ENCODE measurements at regions not wholly inside any gene's neighbourhood (a gene's known extent, or its start where the extent isn't known, plus 50 kb on each side); places are given as distances from the start of the nearest gene placed in this dataset.

GRCh38 chr1:30037251-30038118, 685.9 kb downstream of the MATN1 start:
- no peaks in the 10 kb centered on the region for H4K20me1 ChIP-seq (ENCODE audit: control insufficient read depth, insufficient read depth)
- no peaks in the 10 kb centered on the region; the same call in 2 of the 3 replicates for H3K9me3 ChIP-seq (replicated peaks; ENCODE audit: control insufficient read depth, insufficient read depth, low read length)
- no peaks in the 10 kb centered on the region; a peak in 1 of 4 replicates for H3K27me3 ChIP-seq (replicated peaks in 1 of 2; ENCODE audit: control insufficient read depth in 2 of 2, insufficient read depth in 2 of 2, low read length in 1 of 2)
- no peaks in the 10 kb centered on the region for H3K79me2 ChIP-seq (ENCODE audit: control insufficient read depth, insufficient read depth, low read length)
- H3K27ac ChIP-seq (ENCODE audit: control insufficient read depth, insufficient read depth): no peak overlapping the region
- ATAC-seq (no peak), FAIRE-seq (no peak), DNase-seq (ENCODE audit: low read depth, low spot score) (no peak)
- SMC1A ChIA-PET (ENCODE audit: uncharacterized antibody, unreplicated experiment): no interaction called here
- no peak overlapping the region for H3K4me2 ChIP-seq (ENCODE audit: control insufficient read depth, insufficient read depth)
- BruUV-seq (replicated peaks): no TSS peak
- RAD21 ChIA-PET (ENCODE audit: unreplicated experiment): no interaction called here
- H2AFZ ChIP-seq (ENCODE audit: control insufficient read depth, low read depth, low read length): no peak overlapping the region
- in situ Hi-C loops (cut with MboI): no loop called here
- no peak overlapping the region for H3K4me3 ChIP-seq
- TF ChIP-seq FOXM1 (IDR thresholded peaks at IDR 0.05; ENCODE audit: low read depth, low read length) (no peak), IKZF2 (IDR thresholded peaks at IDR 0.05) (no peak)
- intact Hi-C loops (cut with micrococcal nuclease; ENCODE audit: unreplicated experiment): no loop called here
- H3K36me3 ChIP-seq (ENCODE audit: control insufficient read depth in 2 of 2, insufficient read depth in 2 of 2, low read length in 1 of 2): no peaks in the 10 kb centered on the region
- no peak overlapping the region for H3K9ac ChIP-seq (ENCODE audit: control insufficient read depth, insufficient read depth, low read length)
- H3K4me1 ChIP-seq (ENCODE audit: control insufficient read depth, insufficient read depth, low read length): no peaks in the 10 kb centered on the region
- under 1% methylated on average over 10 of the region's 10 CpGs for WGBS (ENCODE audit: insufficient coverage, insufficient replicate concordance, low lambda C conversion rate, missing lambda C conversion rate)
- POLR2A ChIA-PET: no interaction called here
- CTCF ChIA-PET: no interaction called here

DNA sequence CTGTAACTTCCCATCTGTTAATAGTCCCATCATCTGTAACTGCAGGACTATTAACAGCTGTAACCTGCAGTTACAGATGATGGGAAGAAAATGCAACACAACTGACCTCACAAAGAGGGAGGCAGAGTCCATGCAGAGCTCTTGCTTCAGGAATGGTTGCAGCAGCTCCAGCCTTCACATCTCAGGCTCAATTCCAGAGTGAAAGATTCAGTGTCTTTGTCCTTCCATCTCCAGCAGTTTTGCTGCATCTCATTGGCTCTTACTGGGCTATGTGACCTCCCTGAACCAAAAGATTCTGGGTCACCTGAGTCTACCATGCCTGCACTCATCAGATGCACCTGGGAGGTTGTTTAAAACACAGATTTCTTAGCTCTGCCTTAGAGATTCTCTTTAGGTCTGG, 686.7 kb downstream of the MATN1 start:
- Histone ChIP-seq H3K9ac (ENCODE audit: control insufficient read depth, insufficient read depth, low read length) (no peak overlapping the region), H4K20me1 (ENCODE audit: control insufficient read depth, insufficient read depth) (no peaks in the 10 kb centered on the region), H3K4me3 (no peak overlapping the region), H3K4me2 (ENCODE audit: control insufficient read depth, insufficient read depth) (no peak overlapping the region), H3K27me3 (replicated peaks in 1 of 2; ENCODE audit: control insufficient read depth in 2 of 2, insufficient read depth in 2 of 2, low read length in 1 of 2) (no peaks in the 10 kb centered on the region; a peak in 1 of 4 replicates), H3K9me3 (replicated peaks; ENCODE audit: control insufficient read depth, insufficient read depth, low read length) (no peaks in the 10 kb centered on the region; the same call in 2 of the 3 replicates), H3K27ac (ENCODE audit: control insufficient read depth, insufficient read depth) (no peak overlapping the region), H3K79me2 (ENCODE audit: control insufficient read depth, insufficient read depth, low read length) (no peaks in the 10 kb centered on the region), H3K36me3 (ENCODE audit: control insufficient read depth in 2 of 2, insufficient read depth in 2 of 2, low read length in 1 of 2) (no peaks in the 10 kb centered on the region), H3K4me1 (ENCODE audit: control insufficient read depth, insufficient read depth, low read length) (no peaks in the 10 kb centered on the region), H2AFZ (ENCODE audit: control insufficient read depth, low read depth, low read length) (no peak overlapping the region)
- intact Hi-C loops (cut with micrococcal nuclease; ENCODE audit: unreplicated experiment) (no loop called here), in situ Hi-C loops (cut with MboI) (no loop called here)
- POLR2A ChIA-PET: no interaction called here
- no peak for ATAC-seq
- DNase-seq (ENCODE audit: low read depth, low spot score): no peak
- no peak for FAIRE-seq
- RAD21 ChIA-PET (ENCODE audit: unreplicated experiment): no interaction called here
- TF ChIP-seq HDAC6 (IDR thresholded peaks at IDR 0.05; ENCODE audit: unreplicated experiment) (no peak), BCL11A (IDR thresholded peaks at IDR 0.05; ENCODE audit: low read depth, low read length) (no peak), HDAC2 (IDR thresholded peaks at IDR 0.05) (no peak)
- no TSS peak for BruUV-seq (replicated peaks)
- SMC1A ChIA-PET (ENCODE audit: uncharacterized antibody, unreplicated experiment): no interaction called here
- CTCF ChIA-PET: no interaction called here
